Hepatocyte (in vitro differentiated cells): ENCODE measurements at regions not wholly inside any gene's neighbourhood (a gene's known extent, or its start where the extent isn't known, plus 50 kb on each side); places are given as distances from the start of the nearest gene placed in this dataset.

Experiments
- DNase-seq: peaks from one replicate; pipeline ENCODE4 v3.0.0-alpha.2; 2016; ENCODE audit warnings: low spot score
- H2AFZ ChIP-seq: fragments of 200-600 bp; sonication (generic); 2 replicates; pipeline ENCODE4 v1.6.0; 2016; ENCODE audit warnings: antibody characterized with exemption, mild to moderate bottlenecking
- H3K27ac ChIP-seq: fragments of 200-600 bp; sonication (generic); 2 replicates; pipeline ENCODE4 v1.5.1; 2016; ENCODE audit warnings: mild to moderate bottlenecking
- H3K27me3 ChIP-seq: fragments of 200-600 bp; sonication (generic); 2 replicates; pipeline ENCODE4 v1.6.1; 2016
- H3K36me3 ChIP-seq: fragments of 200-600 bp; sonication (generic); replicated peaks from 2 replicates; pipeline ENCODE4 v1.5.1; 2016; ENCODE audit warnings: low read depth; ENCODE audit not compliant: insufficient read depth
- H3K4me1 ChIP-seq: fragments of 200-600 bp; sonication (generic); 2 replicates; pipeline ENCODE4 v1.5.1; 2016; ENCODE audit warnings: mild to moderate bottlenecking, moderate library complexity; ENCODE audit not compliant: insufficient read depth
- H3K4me2 ChIP-seq: fragments of 200-600 bp; sonication (generic); 2 replicates; pipeline ENCODE4 v1.6.0; 2016
- H3K4me3 ChIP-seq: fragments of 200-600 bp; sonication (generic); 2 replicates; pipeline ENCODE4 v1.5.1; 2016; ENCODE audit warnings: mild to moderate bottlenecking
- H3K79me2 ChIP-seq: fragments of 200-600 bp; sonication (generic); 2 replicates; pipeline ENCODE4 v1.6.0; 2017; ENCODE audit warnings: mild to moderate bottlenecking
- H3K9me2 ChIP-seq: fragments of 200-600 bp; sonication (generic); replicated peaks from 2 replicates; pipeline ENCODE4 v1.6.0; 2017; ENCODE audit warnings: mild to moderate bottlenecking; ENCODE audit not compliant: insufficient read depth
- H3K9me3 ChIP-seq: fragments of 200-600 bp; sonication (generic); 2 replicates; pipeline ENCODE4 v1.5.1; 2016; ENCODE audit warnings: low read depth, mild to moderate bottlenecking
- H4K20me1 ChIP-seq: fragments of 200-600 bp; sonication (generic); 2 replicates; pipeline ENCODE4 v1.6.0; 2016; ENCODE audit warnings: mild to moderate bottlenecking; ENCODE audit not compliant: insufficient read depth, poor library complexity, severe bottlenecking
- EZH2 ChIP-seq: fragments of 200-600 bp; sonication (generic); IDR thresholded peaks from 2 replicates; pipeline ENCODE4 v1.6.1; 2016; ENCODE audit warnings: antibody characterized with exemption, mild to moderate bottlenecking, borderline replicate concordance
- EZH2phosphoT487 ChIP-seq: fragments of 200-600 bp; sonication (generic); IDR thresholded peaks from one replicate; pipeline ENCODE4 v1.6.1; 2018; ENCODE audit warnings: antibody characterized with exemption, mild to moderate bottlenecking, low read depth, moderate library complexity; ENCODE audit not compliant: unreplicated experiment, severe bottlenecking
- WGBS: methylation state at CpG from one replicate; pipeline ENCODE4 v1.1.6; 2016; ENCODE audit warnings: low lambda C conversion rate; ENCODE audit errors: missing lambda C conversion rate; 5-methylcytosine and 5-hydroxymethylcytosine counted together
- TF ChIP-seq, protein P1 (sequence below): fragments of 200-600 bp; sonication (generic); IDR thresholded peaks from 2 replicates; pipeline ENCODE4 v1.5.1; 2016; ENCODE audit warnings: antibody characterized with exemption, mild to moderate bottlenecking; ENCODE audit not compliant: poor library complexity

DNA sequence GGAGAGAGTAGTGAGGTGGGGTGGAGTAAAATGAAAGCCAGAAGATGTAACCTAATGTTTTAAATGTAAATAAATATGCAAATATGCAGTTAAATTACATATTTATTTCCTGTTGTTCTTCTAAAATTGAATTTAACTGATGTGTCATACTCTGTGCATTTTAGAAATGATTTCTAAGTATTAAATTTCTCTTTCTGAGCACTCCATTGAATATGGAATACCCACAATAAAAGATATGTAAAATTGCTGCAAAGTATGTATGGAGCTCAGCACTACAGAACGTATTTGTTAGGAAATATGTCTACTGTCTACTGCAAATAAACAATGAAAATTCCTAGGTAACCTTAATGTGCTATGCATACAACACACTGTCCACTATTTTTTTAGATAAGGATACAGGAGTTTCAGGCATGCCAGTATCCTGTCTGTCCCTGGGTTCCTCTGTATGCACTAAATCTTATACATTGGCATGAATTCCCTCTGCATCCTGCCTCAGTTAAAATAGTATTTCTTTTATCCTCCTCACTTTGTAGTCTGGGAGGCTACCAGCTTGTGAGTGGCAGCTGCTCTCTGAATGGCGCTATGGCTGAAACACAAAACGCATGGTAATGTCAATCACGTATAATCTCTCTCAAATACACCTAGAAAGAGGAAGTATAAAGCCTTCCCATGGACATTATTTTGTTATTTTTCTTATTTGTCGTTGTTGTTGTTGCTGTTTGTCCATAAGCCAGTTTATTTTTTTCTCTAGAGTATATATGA is 579.5 kb downstream of the PYDC2 start:
- no peaks in the 10 kb centered on the region for H3K36me3 ChIP-seq
- no peak overlapping the region for H3K27ac ChIP-seq
- no peak overlapping the region for H3K4me2 ChIP-seq
- WGBS: 83% methylated on average over 5 of the region's 5 CpGs
- H4K20me1 ChIP-seq: no peaks in the 10 kb centered on the region
- H3K4me3 ChIP-seq: no peak overlapping the region
- H3K79me2 ChIP-seq: no peaks in the 10 kb centered on the region
- no peaks in the 10 kb centered on the region for H3K9me3 ChIP-seq
- H3K27me3 ChIP-seq: no peaks in the 10 kb centered on the region
- H3K9me2 ChIP-seq: no peaks in the 10 kb centered on the region
- no peak overlapping the region for H2AFZ ChIP-seq
- no peak for TF ChIP-seq EZH2
- DNase-seq: no peak
- H3K4me1 ChIP-seq: no peaks in the 10 kb centered on the region

DNA sequence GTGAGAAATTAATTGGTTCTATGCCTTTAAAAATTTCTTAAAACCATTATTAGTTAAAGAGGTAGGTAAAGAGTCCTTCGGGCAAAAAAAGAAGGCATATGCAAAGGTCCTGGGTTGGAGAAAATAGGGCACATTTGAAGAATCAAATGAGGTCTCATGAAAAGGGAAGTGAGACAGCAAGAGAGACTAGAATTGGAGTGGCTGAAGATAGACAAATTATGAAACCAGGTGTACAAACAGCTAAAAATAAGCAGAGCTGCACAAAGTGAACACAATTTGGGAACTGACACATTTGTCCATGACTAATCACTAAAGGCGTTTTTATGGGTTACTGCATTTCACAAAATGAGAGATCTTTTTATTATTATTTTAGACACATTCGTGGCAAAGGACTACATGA is 581.2 kb downstream of the PYDC2 start:
- no peak overlapping the region for H3K4me3 ChIP-seq
- no peaks in the 10 kb centered on the region for H3K79me2 ChIP-seq
- no peak overlapping the region for H2AFZ ChIP-seq
- no peaks in the 10 kb centered on the region for H3K36me3 ChIP-seq
- H3K9me3 ChIP-seq: no peaks in the 10 kb centered on the region
- H3K9me2 ChIP-seq: no peaks in the 10 kb centered on the region
- 89% methylated on average over 3 of the region's 3 CpGs for whole genome bisulfite sequencing
- no peaks in the 10 kb centered on the region for H4K20me1 ChIP-seq
- DNase-seq: no peak
- no peak for TF ChIP-seq EZH2phosphoT487
- no peak for TF ChIP-seq EZH2
- TF ChIP-seq, protein P1, sequence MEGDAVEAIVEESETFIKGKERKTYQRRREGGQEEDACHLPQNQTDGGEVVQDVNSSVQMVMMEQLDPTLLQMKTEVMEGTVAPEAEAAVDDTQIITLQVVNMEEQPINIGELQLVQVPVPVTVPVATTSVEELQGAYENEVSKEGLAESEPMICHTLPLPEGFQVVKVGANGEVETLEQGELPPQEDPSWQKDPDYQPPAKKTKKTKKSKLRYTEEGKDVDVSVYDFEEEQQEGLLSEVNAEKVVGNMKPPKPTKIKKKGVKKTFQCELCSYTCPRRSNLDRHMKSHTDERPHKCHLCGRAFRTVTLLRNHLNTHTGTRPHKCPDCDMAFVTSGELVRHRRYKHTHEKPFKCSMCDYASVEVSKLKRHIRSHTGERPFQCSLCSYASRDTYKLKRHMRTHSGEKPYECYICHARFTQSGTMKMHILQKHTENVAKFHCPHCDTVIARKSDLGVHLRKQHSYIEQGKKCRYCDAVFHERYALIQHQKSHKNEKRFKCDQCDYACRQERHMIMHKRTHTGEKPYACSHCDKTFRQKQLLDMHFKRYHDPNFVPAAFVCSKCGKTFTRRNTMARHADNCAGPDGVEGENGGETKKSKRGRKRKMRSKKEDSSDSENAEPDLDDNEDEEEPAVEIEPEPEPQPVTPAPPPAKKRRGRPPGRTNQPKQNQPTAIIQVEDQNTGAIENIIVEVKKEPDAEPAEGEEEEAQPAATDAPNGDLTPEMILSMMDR: no peak
- no peaks in the 10 kb centered on the region for H3K27me3 ChIP-seq
- no peak overlapping the region for H3K27ac ChIP-seq
- H3K4me1 ChIP-seq: no peaks in the 10 kb centered on the region
- no peak overlapping the region for H3K4me2 ChIP-seq

DNA sequence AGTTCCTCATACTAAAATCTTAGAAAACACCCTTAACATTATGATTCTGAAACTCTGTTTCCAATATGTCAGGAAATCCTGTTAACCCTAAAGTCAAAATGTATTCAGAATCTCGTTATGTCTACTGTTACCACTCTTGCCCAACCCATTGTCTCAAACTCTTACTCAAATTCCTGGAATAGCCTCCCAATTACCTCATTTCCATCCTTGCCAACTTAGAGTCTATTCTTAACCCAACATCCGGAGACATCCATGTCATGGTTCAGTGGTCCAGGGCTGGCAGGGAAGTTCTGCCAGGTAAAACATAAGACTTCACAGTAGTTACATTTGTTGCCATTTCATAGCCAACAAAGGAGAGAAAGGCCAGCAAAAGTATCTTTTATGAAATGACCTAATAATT is 593.9 kb downstream of the PYDC2 start:
- Histone ChIP-seq H2AFZ (no peak overlapping the region), H3K4me1 (no peaks in the 10 kb centered on the region), H3K9me2 (no peaks in the 10 kb centered on the region), H3K27ac (no peak overlapping the region), H3K4me2 (no peak overlapping the region), H3K36me3 (no peaks in the 10 kb centered on the region), H3K27me3 (no peaks in the 10 kb centered on the region), H3K4me3 (no peak overlapping the region), H4K20me1 (no peaks in the 10 kb centered on the region), H3K9me3 (no peaks in the 10 kb centered on the region), H3K79me2 (no peaks in the 10 kb centered on the region)
- 89% methylated on average over 2 of the region's 2 CpGs for WGBS
- TF ChIP-seq, protein P1: no peak
- TF ChIP-seq EZH2phosphoT487 (no peak), EZH2 (no peak)
- no peak for DNase-seq

DNA sequence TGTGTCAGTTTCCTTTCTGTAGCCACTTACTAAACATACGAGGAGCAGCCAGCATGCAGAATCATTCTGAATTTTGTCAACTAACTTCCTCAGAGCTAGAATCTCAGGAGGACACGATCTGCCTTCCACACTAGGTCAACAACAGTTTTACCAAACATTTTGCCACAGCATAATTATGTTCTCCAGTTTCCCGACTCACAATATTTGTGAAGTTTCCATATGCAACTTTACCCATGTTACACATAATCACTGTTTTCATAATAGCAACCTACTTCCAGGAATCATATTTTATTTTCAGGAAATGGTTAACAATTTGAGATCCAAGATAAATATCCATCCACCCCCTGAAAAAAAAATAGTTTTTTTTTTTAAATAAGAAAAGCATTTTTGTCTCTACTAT is 595.0 kb downstream of the PYDC2 start:
- WGBS: 74% methylated on average over 3 of the region's 3 CpGs
- Histone ChIP-seq H2AFZ (no peak overlapping the region), H3K27me3 (no peaks in the 10 kb centered on the region)

More for the DNA sequence above, 595.0 kb downstream of the PYDC2 start:
- H3K79me2 ChIP-seq: no peaks in the 10 kb centered on the region
- no peaks in the 10 kb centered on the region for H3K9me3 ChIP-seq
- no peak for DNase-seq
- no peak overlapping the region for H3K27ac ChIP-seq
- H3K9me2 ChIP-seq: no peaks in the 10 kb centered on the region
- no peaks in the 10 kb centered on the region for H3K36me3 ChIP-seq
- TF ChIP-seq EZH2 (no peak), EZH2phosphoT487 (no peak)
- TF ChIP-seq, protein P1: no peak
- no peak overlapping the region for H3K4me3 ChIP-seq
- no peaks in the 10 kb centered on the region for H4K20me1 ChIP-seq
- H3K4me1 ChIP-seq: no peaks in the 10 kb centered on the region
- H3K4me2 ChIP-seq: no peak overlapping the region
